Uterus (tissue), 3 donors: ENCODE measurements at regions not wholly inside any gene's neighbourhood (a gene's known extent, or its start where the extent isn't known, plus 50 kb on each side); places are given as distances from the start of the nearest gene placed in this dataset.

Source experiments
- DNase-seq, 2 donors: peaks; one replicate each; pipeline ENCODE4 v3.0.0-alpha.2; 2019 to 2020
- H3K27ac ChIP-seq, 2 donors: fragments of 200-600 bp; sonication (generic); 1 replicate in 1 of 2; 2 replicates in 1 of 2; pipeline ENCODE4 v1.5.1; 2016 to 2018
- H3K27me3 ChIP-seq, 2 donors: fragments of 200-600 bp; sonication (generic); one replicate each; pipeline ENCODE4 v1.5.1; 2018 to 2019; ENCODE audit warnings: control low read depth in 1 of 2
- H3K36me3 ChIP-seq, 2 donors: fragments of 200-600 bp; sonication (generic); one replicate each; pipeline ENCODE4 v1.5.1; 2019; ENCODE audit warnings: control low read depth in 1 of 2
- H3K4me1 ChIP-seq, 2 donors: fragments of 200-600 bp; sonication (generic); one replicate each; pipeline ENCODE4 v1.5.1; 2018 to 2019; ENCODE audit warnings: control low read depth in 1 of 2
- H3K4me3 ChIP-seq, 2 donors: fragments of 200-600 bp; sonication (generic); 1 replicate in 1 of 2; 2 replicates in 1 of 2; pipeline ENCODE4 v1.5.1; 2018 to 2019; ENCODE audit warnings: mild to moderate bottlenecking in 1 of 2
- H3K9me3 ChIP-seq, 2 donors: fragments of 200-600 bp; sonication (generic); one replicate each; pipeline ENCODE4 v1.5.1; 2019; ENCODE audit warnings: control low read depth in 1 of 2
- POLR2A ChIP-seq, 2 donors: fragments of 450-650 bp; IDR thresholded peaks; one replicate each; pipeline ENCODE4 v1.6.1; 2016; ENCODE audit warnings: antibody characterized with exemption in 2 of 2, mild to moderate bottlenecking in 1 of 2, moderate library complexity in 1 of 2
- intact Hi-C: fragments of 100-400 bp; cut with DNase I; formaldehyde crosslinking; loops from one replicate; pipeline ENCODE4 v1.15.1; 2023; ENCODE audit warnings: low total_unique reads
- TF ChIP-seq, protein P1 (sequence below), 4 experiments: fragments of 200-600 bp in 2 of 4; fragments of 450-650 bp in 2 of 4; sonication (generic) in 2 of 4; IDR thresholded peaks; one replicate each; pipeline ENCODE4 v1.5.1; 2016 to 2019; ENCODE audit warnings: antibody characterized with exemption in 4 of 4, mild to moderate bottlenecking in 2 of 4, moderate library complexity in 1 of 4
- donor health status: DM: yes; HTN: yes; CAD: no.

DNA sequence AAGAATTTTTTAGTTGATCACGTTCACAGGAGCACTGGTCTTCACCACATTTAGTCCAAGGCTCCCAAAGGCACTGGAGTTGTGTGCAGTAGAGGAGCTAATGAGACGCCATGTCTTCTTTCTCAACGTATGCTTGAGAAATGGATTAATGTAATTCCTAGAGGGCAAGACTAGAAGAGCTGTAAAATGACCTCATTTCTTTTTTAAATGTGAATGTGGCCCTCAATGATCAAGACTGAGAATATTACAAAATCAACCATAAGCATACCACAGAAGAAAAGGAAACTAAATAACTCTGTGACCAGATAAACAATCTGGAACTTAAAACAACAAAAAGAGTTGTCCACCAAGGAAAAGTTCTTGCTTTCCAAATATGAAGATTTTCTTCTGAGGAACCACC, 112.1 kb upstream of the THBS1 start:
- TF ChIP-seq POLR2A (IDR thresholded peaks at IDR 0.05) = no peak
- TF ChIP-seq, protein P1, sequence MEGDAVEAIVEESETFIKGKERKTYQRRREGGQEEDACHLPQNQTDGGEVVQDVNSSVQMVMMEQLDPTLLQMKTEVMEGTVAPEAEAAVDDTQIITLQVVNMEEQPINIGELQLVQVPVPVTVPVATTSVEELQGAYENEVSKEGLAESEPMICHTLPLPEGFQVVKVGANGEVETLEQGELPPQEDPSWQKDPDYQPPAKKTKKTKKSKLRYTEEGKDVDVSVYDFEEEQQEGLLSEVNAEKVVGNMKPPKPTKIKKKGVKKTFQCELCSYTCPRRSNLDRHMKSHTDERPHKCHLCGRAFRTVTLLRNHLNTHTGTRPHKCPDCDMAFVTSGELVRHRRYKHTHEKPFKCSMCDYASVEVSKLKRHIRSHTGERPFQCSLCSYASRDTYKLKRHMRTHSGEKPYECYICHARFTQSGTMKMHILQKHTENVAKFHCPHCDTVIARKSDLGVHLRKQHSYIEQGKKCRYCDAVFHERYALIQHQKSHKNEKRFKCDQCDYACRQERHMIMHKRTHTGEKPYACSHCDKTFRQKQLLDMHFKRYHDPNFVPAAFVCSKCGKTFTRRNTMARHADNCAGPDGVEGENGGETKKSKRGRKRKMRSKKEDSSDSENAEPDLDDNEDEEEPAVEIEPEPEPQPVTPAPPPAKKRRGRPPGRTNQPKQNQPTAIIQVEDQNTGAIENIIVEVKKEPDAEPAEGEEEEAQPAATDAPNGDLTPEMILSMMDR (IDR thresholded peaks at IDR 0.05) = no peak
- Histone ChIP-seq H3K4me3 (no peak overlapping the region), H3K27ac (no peak overlapping the region), H3K9me3 (no peaks in the 10 kb centered on the region), H3K36me3 (no peaks in the 10 kb centered on the region), H3K27me3 (no peaks in the 10 kb centered on the region), H3K4me1 (peaks cover 0 to 11% of the 10 kb centered on the region in 2 donors)
- intact Hi-C loops = no loop called here
- DNase-seq = no peak

DNA sequence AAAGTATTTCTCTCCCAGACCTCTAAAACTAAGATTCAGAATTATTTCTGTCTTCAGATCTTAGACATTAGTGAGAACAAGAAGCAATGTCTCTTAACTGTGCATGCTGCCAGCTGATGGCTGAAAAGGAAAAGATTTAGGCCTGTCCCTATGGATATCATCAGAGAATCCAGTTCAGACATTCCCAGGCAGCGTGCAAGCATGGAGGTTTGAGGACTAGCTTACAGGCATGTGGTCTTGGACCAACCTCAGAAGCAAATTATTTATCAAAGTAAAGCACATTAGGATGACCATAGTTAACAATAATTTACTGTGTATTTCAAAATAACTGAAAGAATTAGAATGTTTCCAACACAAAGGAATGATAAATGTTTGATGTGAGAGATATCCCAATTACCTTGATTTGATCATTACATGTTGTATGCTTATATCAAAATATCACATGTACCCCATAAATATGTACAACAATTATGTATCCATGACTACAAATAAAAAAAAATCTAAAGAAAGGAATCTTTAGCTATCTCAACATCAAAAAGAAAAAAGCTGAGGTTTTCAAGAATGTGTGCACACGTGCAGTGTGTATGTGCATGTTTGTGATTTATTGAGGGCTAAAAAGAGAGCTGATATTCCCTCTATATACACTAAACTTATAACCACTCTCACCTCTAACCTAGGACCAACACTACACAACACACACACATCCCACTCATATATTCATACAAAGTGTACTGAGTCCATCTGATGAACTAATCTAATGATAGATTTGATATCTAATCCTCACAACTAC, 108.9 kb upstream of the THBS1 start:
- Histone ChIP-seq H3K4me1 (peaks cover 3 to 11% of the 10 kb centered on the region in 2 donors), H3K9me3 (no peaks in the 10 kb centered on the region), H3K27ac (peak overlapping the region; percentile 89 to 91), H3K4me3 (no peak overlapping the region), H3K36me3 (no peaks in the 10 kb centered on the region), H3K27me3 (no peaks in the 10 kb centered on the region)
- intact Hi-C loops = no loop called here
- no peak for DNase-seq
- TF ChIP-seq POLR2A (IDR thresholded peaks at IDR 0.05) = no peak
- TF ChIP-seq, protein P1 (IDR thresholded peaks at IDR 0.05) = no peak

DNA sequence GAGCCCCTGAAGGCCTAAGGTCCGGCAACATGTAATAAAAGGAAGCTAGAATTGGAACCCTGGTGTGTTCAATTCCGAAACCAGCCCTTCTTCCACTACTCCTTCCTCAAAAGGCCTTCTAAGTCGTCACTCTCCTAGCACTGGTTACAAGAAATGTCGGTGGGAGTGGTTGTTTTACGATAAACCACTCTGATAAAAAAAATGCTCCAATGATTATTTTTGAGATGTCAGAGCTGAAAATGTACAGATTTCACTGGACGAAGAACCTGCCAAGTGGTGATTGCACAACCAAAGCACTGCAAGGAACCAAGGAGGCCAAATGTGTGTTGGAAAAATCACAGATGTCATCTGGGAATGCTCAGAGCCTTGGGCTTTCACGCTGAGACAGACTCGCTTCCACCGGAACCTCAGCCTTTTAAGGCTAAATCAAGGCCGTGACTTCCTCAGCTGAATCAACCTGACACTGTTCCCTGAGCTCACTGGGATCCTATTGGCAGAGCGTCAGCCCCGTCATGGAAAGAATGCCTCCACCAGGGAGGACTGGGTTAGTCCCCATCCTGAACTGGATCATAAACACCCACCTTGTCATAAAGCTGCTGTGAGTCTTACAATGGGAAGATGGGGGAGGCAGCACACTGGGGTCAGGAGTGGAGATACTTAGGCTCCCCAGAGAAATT, 108.1 kb upstream of the THBS1 start:
- DNase-seq = peak; percentile 97 to 98
- Histone ChIP-seq H3K36me3 (no peaks in the 10 kb centered on the region), H3K4me3 (no peak overlapping the region), H3K9me3 (no peaks in the 10 kb centered on the region), H3K27ac (peak overlapping the region; percentile 89 to 91), H3K4me1 (peaks cover 3 to 11% of the 10 kb centered on the region in 2 donors), H3K27me3 (no peaks in the 10 kb centered on the region)
- intact Hi-C loops = no loop called here
- no peak for TF ChIP-seq POLR2A (IDR thresholded peaks at IDR 0.05)
- TF ChIP-seq, protein P1 (IDR thresholded peaks at IDR 0.05) = no peak

DNA sequence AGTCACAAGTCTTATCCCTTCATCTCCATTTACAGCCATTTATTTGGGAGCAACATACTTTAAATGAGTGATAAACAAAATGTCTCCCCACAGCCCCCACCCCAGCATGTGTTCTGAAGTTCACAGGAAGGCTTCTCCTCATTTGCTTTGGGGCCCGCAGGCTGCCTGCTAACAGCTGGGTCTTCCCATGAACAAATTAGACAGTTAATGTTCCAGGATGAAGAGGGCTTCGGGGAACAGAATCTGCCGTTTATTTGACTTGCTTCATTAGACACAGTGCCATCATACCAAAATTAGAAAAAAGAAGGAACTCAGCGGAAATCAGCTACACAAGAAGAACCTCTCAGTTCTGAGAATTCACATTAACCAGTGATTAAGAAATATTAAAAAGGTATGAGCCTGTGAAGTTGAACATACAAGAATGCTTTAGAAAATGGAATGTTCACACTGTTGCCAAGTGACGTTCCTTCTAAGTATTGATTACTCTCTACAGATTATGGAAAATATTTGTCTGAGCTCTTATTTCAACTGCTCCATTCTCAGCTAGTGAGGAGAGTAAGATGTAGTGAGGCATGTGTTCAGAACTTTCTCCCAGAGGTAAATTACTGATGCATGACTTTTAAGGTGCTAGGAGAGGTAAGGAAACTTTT, 107.5 kb upstream of the THBS1 start:
- Histone ChIP-seq H3K27ac (peak overlapping the region; percentile 89 to 91), H3K4me3 (no peak overlapping the region), H3K4me1 (peaks cover 3 to 11% of the 10 kb centered on the region in 2 donors), H3K9me3 (no peaks in the 10 kb centered on the region), H3K27me3 (no peaks in the 10 kb centered on the region), H3K36me3 (no peaks in the 10 kb centered on the region)
- DNase-seq = no peak
- intact Hi-C loops = no loop called here
- TF ChIP-seq, protein P1 (IDR thresholded peaks at IDR 0.05) = peak in 1 of 4 experiments; percentile 12
- TF ChIP-seq POLR2A (IDR thresholded peaks at IDR 0.05) = no peak

DNA sequence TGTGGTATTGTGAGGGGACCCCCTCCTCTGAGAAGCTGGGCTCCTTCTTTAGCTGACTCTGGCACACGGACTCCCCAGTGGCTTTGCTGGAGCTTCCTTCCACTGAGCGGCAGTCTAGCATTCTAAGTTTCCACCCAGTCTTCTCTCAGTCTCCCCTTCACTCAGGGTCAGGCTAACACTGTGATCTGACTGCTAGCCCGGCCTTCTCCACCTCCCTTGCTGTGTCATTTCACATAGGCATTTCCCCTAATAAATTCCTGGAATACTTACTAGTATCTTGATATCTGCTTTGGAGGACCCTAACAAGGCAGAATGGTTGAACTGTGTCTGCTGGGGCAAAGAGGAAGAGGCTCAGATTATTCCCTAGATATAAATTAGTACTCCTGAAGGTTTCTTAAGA, 106.2 kb upstream of the THBS1 start:
- Histone ChIP-seq H3K27ac (peak overlapping the region; percentile 89 to 91), H3K36me3 (no peaks in the 10 kb centered on the region), H3K9me3 (no peaks in the 10 kb centered on the region), H3K27me3 (no peaks in the 10 kb centered on the region), H3K4me1 (peaks cover 3 to 11% of the 10 kb centered on the region in 2 donors), H3K4me3 (no peak overlapping the region)
- TF ChIP-seq, protein P1 (IDR thresholded peaks at IDR 0.05) = no peak
- no peak for TF ChIP-seq POLR2A (IDR thresholded peaks at IDR 0.05)
- DNase-seq = no peak
- intact Hi-C loops = no loop called here
